K562 (cell line): ENCODE measurements at regions not wholly inside any gene's neighbourhood (a gene's known extent, or its start where the extent isn't known, plus 50 kb on each side); places are given as distances from the start of the nearest gene placed in this dataset.
A peak's percentile ranks its signal among the peaks of the same experiment; 100 is the strongest.

Experiments used
- ADNP ChIP-seq: fragments of 200-800 bp; sonication (Bioruptor generic); IDR thresholded peaks from 2 replicates; pipeline ENCODE4 v1.6.1; 2016; ENCODE audit warnings: missing genetic modification characterization, missing compliant biosample characterization
- ARID4B ChIP-seq: sonication (generic); formaldehyde crosslinking; IDR thresholded peaks from 2 replicates; pipeline ENCODE4 v1.8.0; 2022; ENCODE audit warnings: mild to moderate bottlenecking, missing genetic modification reagents
- BCOR ChIP-seq: fragments of 450-650 bp; IDR thresholded peaks from 2 replicates; pipeline ENCODE4 v1.6.1; 2016
- BRF2 ChIP-seq: IDR thresholded peaks from 3 replicates; pipeline ENCODE4 v1.6.1; 2011; ENCODE audit warnings: borderline replicate concordance, mild to moderate bottlenecking; ENCODE audit not compliant: insufficient read length, insufficient read depth
- E2F1 ChIP-seq: sonication (generic); formaldehyde crosslinking; IDR thresholded peaks from 2 replicates; pipeline ENCODE4 v1.8.1; 2023; ENCODE audit warnings: mild to moderate bottlenecking, missing genetic modification reagents, moderate library complexity
- ELF2 ChIP-seq: fragments of 250-450 bp; sonication (Bioruptor Pico); IDR thresholded peaks from 2 replicates; pipeline ENCODE4 v1.5.0; 2021; ENCODE audit warnings: mild to moderate bottlenecking
- HES1 ChIP-seq: fragments of 450-650 bp; IDR thresholded peaks from 2 replicates; pipeline ENCODE4 v1.6.1; 2016; ENCODE audit warnings: low read depth, mild to moderate bottlenecking, moderate library complexity
- NCOA4 ChIP-seq: fragments of 450-650 bp; IDR thresholded peaks from 2 replicates; pipeline ENCODE4 v1.6.1; 2018; ENCODE audit warnings: mild to moderate bottlenecking; ENCODE audit not compliant: partially characterized antibody
- RNF2 ChIP-seq: sonication (generic); IDR thresholded peaks from 2 replicates; pipeline ENCODE4 v1.6.1; 2016
- TARDBP ChIP-seq: fragments of 450-650 bp; IDR thresholded peaks from 2 replicates; pipeline ENCODE4 v1.6.1; 2016
- ZBTB43 ChIP-seq: sonication (generic); formaldehyde crosslinking; IDR thresholded peaks from 2 replicates; pipeline ENCODE4 v1.8.0; 2023; ENCODE audit warnings: mild to moderate bottlenecking, missing genetic modification reagents
- ZKSCAN1 ChIP-seq: fragments of 150-350 bp; IDR thresholded peaks from 2 replicates; pipeline ENCODE4 v1.6.1; 2016; ENCODE audit warnings: low read depth, low read length
- ZNF124 ChIP-seq: sonication (generic); formaldehyde crosslinking; IDR thresholded peaks from 2 replicates; pipeline ENCODE4 v1.8.1; 2022; ENCODE audit warnings: missing genetic modification reagents
- ZNF263 ChIP-seq: sonication (generic); formaldehyde crosslinking; IDR thresholded peaks from 2 replicates; pipeline ENCODE4 v1.8.0; 2022; ENCODE audit warnings: mild to moderate bottlenecking, missing genetic modification reagents, borderline replicate concordance
- ZNF76 ChIP-seq: fragments of 250-450 bp; sonication (Bioruptor Pico); IDR thresholded peaks from 2 replicates; pipeline ENCODE4 v1.4.0; 2020; ENCODE audit warnings: mild to moderate bottlenecking, moderate library complexity, borderline replicate concordance
- ZNF77 ChIP-seq: fragments of 250-450 bp; sonication (Bioruptor Pico); IDR thresholded peaks from 2 replicates; pipeline ENCODE4 v1.5.0; 2020

GRCh38 chr12:116480210-116480810 is 78.9 kb upstream of the MAP1LC3B2 start (continued):
- TF ChIP-seq BRF2 (no peak), ADNP (tag) (peak; percentile 52; the same call in 1 of the 2 replicates), TARDBP (no peak), ZBTB43 (CRISPR knock-in tag) (no peak), ELF2 (no peak), ZNF77 (no peak), ZKSCAN1 (no peak), NCOA4 (no peak), RNF2 (no peak), E2F1 (CRISPR knock-in tag) (no peak), ZNF124 (CRISPR knock-in tag) (no peak), ZNF76 (no peak), ZNF263 (CRISPR knock-in tag) (no peak), HES1 (no peak), BCOR (peak; percentile 83), ARID4B (no peak)
